SU-DHL-6 (cell line): ENCODE measurements at regions not wholly inside any gene's neighbourhood (a gene's known extent, or its start where the extent isn't known, plus 50 kb on each side); places are given as distances from the start of the nearest gene placed in this dataset.

Source experiments
- H2AFZ ChIP-seq: fragments of 200-600 bp; sonication (generic); 2 replicates; pipeline ENCODE4 v1.6.1; 2014; ENCODE audit warnings: low read depth, mild to moderate bottlenecking, moderate library complexity, mixed read lengths, antibody characterized with exemption, low read length; ENCODE audit not compliant: severe bottlenecking
- H3F3A ChIP-seq: fragments of 200-600 bp; shearing (Covaris generic); 2 replicates; pipeline ENCODE4 v1.6.0; 2016; ENCODE audit warnings: antibody characterized with exemption, mild to moderate bottlenecking; ENCODE audit not compliant: insufficient read depth
- H3K27ac ChIP-seq: fragments of 200-600 bp; sonication (generic); 2 replicates; pipeline ENCODE4 v1.5.1; 2016; ENCODE audit warnings: low read depth, mild to moderate bottlenecking, low read length, moderate library complexity, mixed read lengths
- H3K27me3 ChIP-seq: fragments of 200-600 bp; sonication (generic), shearing (Covaris generic); 2 replicates; pipeline ENCODE4 v1.6.0; 2014; ENCODE audit warnings: mild to moderate bottlenecking, low read length
- H3K36me3 ChIP-seq: fragments of 200-600 bp; sonication (generic); 2 replicates; pipeline ENCODE4 v1.6.1; 2014; ENCODE audit warnings: mild to moderate bottlenecking, low read length, mixed read lengths
- H3K4me2 ChIP-seq: fragments of 300-600, 200-600 bp; shearing (Covaris generic), sonication (generic); 2 replicates; pipeline ENCODE4 v1.6.0; 2014; ENCODE audit warnings: low read length, low read depth, mild to moderate bottlenecking; ENCODE audit not compliant: poor library complexity, severe bottlenecking
- H3K4me3 ChIP-seq: fragments of 200-600 bp; sonication (generic); 2 replicates; pipeline ENCODE4 v1.5.1; 2014; ENCODE audit warnings: antibody characterized with exemption, low read length, mild to moderate bottlenecking, mixed read lengths; ENCODE audit not compliant: insufficient read depth, poor library complexity, severe bottlenecking
- H3K79me2 ChIP-seq: fragments of 200-600 bp; sonication (generic); 2 replicates; pipeline ENCODE4 v1.6.1; 2014; ENCODE audit warnings: mild to moderate bottlenecking, low read length, moderate library complexity; ENCODE audit not compliant: insufficient read depth
- H3K9ac ChIP-seq: fragments of 200-600 bp; sonication (generic); 2 replicates; pipeline ENCODE4 v1.7.0; 2014; ENCODE audit warnings: mild to moderate bottlenecking, low read length
- H3K9me2 ChIP-seq: fragments of 200-600 bp; sonication (generic); replicated peaks from 2 replicates; pipeline ENCODE4 v1.6.1; 2014; ENCODE audit warnings: low read length; ENCODE audit not compliant: insufficient read depth
- H3K9me3 ChIP-seq: fragments of 200-600 bp; sonication (generic); 2 replicates; pipeline ENCODE4 v1.6.1; 2014; ENCODE audit warnings: low read length, mixed read lengths; ENCODE audit not compliant: insufficient read depth
- H4K20me1 ChIP-seq: fragments of 200-600 bp; sonication (generic); 2 replicates; pipeline ENCODE4 v1.6.1; 2014; ENCODE audit warnings: low read depth, mild to moderate bottlenecking, antibody characterized with exemption, low read length, moderate library complexity, mixed read lengths
- EZH2phosphoT487 ChIP-seq: fragments of 200-600 bp; sonication (generic), shearing (Covaris generic); conservative IDR thresholded peaks from 2 replicates; pipeline ENCODE4 v1.6.1; 2018; ENCODE audit warnings: mild to moderate bottlenecking, antibody characterized with exemption, low read length, moderate library complexity, mixed read lengths
- TF ChIP-seq, protein P1 (sequence below): fragments of 200-600 bp; sonication (generic); IDR thresholded peaks from one replicate; pipeline ENCODE4 v1.5.1; 2017; ENCODE audit warnings: antibody characterized with exemption, mild to moderate bottlenecking, low read length, moderate library complexity; ENCODE audit not compliant: insufficient read depth, poor library complexity, severe bottlenecking

DNA sequence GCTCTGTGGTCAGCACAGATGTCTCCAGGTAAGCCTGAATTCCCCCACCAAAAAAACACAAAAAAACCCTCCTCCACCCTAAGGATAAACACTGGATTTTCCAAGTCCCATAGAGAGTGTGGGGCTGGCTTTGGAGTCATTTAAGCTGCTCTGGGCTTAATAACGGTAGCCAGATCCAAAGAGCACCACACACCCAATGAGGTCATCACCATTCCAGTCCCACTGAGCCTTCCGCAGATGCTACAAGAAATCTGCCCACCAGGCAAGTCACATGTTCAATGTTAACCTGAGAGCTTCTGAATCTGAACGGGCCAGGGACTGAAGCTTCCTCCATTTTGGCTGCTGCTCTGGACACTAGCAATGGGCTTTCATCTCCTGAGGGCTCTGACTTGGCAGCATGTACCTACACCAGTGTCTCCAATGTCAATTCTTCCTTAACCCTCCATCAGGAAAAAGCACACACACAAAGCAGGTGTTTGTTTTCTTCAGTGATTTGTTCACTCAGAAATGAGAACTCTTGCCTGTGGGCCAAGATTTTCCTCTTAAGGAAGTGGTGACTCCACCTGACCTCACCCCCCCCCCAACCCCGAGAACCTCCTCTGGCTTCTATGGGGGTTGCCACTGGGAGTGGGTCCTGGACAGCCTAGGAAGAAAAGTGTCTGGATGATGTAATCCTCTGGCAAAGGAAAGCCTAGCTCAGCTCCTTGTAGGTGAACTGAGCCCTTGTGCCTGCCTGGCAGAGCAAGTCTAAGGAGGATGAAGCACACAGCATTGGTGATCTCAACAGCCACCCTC, 220.1 kb downstream of the FOXL1 start:
- H3K4me3 ChIP-seq, result no peak overlapping the region
- no peaks in the 10 kb centered on the region for H3F3A ChIP-seq
- H4K20me1 ChIP-seq, result no peaks in the 10 kb centered on the region
- H3K9ac ChIP-seq, result no peak overlapping the region
- H2AFZ ChIP-seq, result no peak overlapping the region
- no peak overlapping the region for H3K27ac ChIP-seq
- no peaks in the 10 kb centered on the region for H3K9me3 ChIP-seq
- H3K27me3 ChIP-seq, result no peaks in the 10 kb centered on the region
- H3K4me2 ChIP-seq, result no peak overlapping the region
- TF ChIP-seq, protein P1, sequence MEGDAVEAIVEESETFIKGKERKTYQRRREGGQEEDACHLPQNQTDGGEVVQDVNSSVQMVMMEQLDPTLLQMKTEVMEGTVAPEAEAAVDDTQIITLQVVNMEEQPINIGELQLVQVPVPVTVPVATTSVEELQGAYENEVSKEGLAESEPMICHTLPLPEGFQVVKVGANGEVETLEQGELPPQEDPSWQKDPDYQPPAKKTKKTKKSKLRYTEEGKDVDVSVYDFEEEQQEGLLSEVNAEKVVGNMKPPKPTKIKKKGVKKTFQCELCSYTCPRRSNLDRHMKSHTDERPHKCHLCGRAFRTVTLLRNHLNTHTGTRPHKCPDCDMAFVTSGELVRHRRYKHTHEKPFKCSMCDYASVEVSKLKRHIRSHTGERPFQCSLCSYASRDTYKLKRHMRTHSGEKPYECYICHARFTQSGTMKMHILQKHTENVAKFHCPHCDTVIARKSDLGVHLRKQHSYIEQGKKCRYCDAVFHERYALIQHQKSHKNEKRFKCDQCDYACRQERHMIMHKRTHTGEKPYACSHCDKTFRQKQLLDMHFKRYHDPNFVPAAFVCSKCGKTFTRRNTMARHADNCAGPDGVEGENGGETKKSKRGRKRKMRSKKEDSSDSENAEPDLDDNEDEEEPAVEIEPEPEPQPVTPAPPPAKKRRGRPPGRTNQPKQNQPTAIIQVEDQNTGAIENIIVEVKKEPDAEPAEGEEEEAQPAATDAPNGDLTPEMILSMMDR, result no peak
- TF ChIP-seq EZH2phosphoT487, result no peak
- H3K36me3 ChIP-seq, result no peaks in the 10 kb centered on the region
- H3K9me2 ChIP-seq, result no peaks in the 10 kb centered on the region
- H3K79me2 ChIP-seq, result no peaks in the 10 kb centered on the region

DNA sequence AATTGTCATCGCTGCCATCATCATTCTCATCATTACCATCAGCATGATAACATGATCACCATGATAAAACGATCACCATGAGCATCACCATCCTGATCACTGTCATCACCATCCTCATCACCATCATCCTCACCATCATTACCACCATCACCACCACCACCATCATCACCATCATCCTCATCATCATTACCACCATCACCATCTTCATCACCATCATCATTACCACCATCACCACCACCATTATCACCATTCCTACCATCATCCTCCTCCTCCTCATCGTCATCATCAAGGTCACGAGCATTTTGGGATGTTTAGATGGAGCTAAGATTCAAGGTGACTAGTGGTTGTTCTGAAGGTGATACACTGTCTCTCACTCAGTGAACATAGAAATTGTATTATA, 221.0 kb downstream of the FOXL1 start:
- Histone ChIP-seq H3K79me2 (no peaks in the 10 kb centered on the region), H2AFZ (no peak overlapping the region), H3K9me2 (no peaks in the 10 kb centered on the region), H3K9ac (no peak overlapping the region), H3K9me3 (no peaks in the 10 kb centered on the region), H3F3A (no peaks in the 10 kb centered on the region), H3K27me3 (no peaks in the 10 kb centered on the region), H3K4me3 (no peak overlapping the region), H3K4me2 (no peak overlapping the region), H3K36me3 (no peaks in the 10 kb centered on the region), H3K27ac (no peak overlapping the region), H4K20me1 (no peaks in the 10 kb centered on the region)
- TF ChIP-seq, protein P1, result no peak
- no peak for TF ChIP-seq EZH2phosphoT487

DNA sequence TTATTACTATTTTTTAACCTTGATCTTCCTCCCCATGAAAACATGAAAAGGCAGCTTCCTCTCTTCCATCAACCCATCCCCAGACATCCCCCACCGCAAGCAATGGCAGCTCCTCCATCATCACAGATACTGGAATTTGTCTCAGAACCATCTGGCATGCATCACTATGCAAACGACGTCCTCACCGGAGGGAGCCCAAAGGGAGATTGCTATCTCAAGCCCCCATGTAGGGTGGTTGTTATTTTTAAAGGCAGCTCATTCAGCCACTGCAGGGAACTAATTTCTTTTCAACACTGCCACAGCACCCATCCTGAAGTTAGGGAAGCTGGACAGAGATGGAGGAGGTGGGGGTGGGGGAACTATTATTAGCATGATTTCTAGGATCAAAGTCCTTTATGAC, 222.5 kb downstream of the FOXL1 start:
- H3K4me3 ChIP-seq, result no peak overlapping the region
- H3K9me2 ChIP-seq, result no peaks in the 10 kb centered on the region
- no peak overlapping the region for H3K9ac ChIP-seq
- H3K9me3 ChIP-seq, result no peaks in the 10 kb centered on the region
- H2AFZ ChIP-seq, result no peak overlapping the region
- H3K27me3 ChIP-seq, result no peaks in the 10 kb centered on the region
- TF ChIP-seq, protein P1, result no peak
- no peak for TF ChIP-seq EZH2phosphoT487
- no peaks in the 10 kb centered on the region for H3K36me3 ChIP-seq
- H3F3A ChIP-seq, result no peaks in the 10 kb centered on the region
- no peak overlapping the region for H3K4me2 ChIP-seq
- H4K20me1 ChIP-seq, result no peaks in the 10 kb centered on the region
- H3K27ac ChIP-seq, result no peak overlapping the region
- no peaks in the 10 kb centered on the region for H3K79me2 ChIP-seq
